Stimulated activated CD4-positive, alpha-beta T cell treated with anti-CD3 and anti-CD28 coated beads, TNF-alpha, amount 100 ng/mL, for 24 hours (primary cell): ENCODE measurements at regions not wholly inside any gene's neighbourhood (a gene's known extent, or its start where the extent isn't known, plus 50 kb on each side); places are given as distances from the start of the nearest gene placed in this dataset.
"Not testable (repeated sequence)": the region's sequence is repeated elsewhere in the genome, so short reads cannot be mapped to it uniquely, and the experiment has no call there.

Source experiments
- DNase-seq, 3 experiments: peaks; one replicate each; pipeline ENCODE4 v3.0.0-alpha.2; 2020; ENCODE audit warnings: low read depth in 3 of 3

DNA sequence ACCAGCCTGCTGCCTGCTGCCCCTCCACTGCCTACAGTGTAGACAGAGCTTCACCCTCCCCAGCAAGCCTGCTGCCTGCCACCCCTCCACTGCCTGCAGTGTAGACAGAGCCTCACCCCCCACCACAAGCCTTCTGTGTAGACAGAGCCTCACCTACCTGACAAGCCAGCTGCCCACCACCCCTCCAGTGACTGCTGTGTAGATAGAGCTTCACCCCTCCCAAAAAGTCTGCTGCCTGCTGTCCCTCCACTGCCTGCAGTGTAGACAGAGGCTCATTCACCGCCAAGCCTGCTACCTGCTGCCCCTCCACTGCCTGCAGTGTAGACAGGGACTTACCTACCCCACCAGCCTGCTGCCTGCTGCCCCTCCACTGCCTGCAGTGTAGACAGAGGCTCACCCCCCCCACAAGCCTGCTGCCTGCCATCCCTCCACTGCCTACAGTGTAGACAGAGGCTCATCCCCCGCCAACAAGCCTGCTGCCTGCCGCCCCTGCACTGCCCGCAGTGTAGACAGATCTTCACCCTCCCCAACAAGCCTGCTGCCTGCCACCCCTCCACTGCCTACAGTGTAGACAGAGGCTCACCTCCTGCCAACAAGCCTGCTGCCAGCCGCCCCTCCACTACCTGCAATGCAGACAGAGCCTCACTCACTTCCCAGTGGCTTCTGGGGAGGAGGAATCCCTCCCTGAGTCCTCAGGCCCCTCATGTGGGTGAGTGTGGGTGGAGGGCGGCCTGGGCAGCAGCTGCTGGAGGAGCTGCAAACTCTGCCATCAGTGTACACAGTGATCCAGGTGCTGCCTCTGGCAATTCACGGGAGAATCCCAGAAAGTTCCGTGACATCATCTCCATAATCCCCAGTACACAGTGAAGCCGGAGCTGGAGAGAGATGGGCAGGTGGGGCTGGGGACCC is 140.9 kb downstream of the DLL1 start:
- no peak for DNase-seq

DNA sequence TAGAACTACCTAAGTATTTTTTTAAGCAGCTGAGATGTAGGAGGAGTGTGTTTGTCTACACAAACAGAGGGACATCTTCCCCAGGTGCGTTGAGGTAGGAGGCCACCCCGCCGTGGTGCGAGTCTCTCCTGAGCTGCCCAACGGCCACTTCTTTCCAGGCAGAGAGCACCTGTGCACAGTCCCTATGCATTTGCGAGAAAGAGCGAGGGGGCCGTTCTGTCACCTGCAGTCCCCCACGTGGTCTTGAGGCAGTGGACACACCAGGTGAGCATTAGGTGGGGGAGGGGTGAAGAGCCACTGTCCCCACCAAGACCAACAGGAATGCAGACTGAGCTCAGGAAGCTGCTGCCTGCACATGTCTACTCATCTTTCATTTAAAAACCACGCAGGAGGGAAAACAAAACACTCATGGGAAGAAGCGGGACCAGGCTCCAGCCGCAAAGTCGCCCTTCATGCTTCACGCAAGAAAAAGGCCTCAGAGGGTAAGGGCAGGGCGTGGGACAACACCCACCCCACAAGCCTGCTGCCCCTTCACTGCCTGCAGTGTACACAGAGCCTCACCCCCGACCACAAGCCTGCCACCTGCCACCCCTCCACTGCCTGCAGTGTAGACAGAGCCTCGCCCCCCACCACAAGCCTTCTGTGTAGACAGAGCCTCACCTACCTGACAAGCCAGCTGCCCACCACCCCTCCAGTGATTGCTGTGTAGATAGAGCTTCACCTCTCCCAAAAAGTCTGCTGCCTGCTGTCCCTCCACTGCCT is 142.0 kb downstream of the DLL1 start:
- DNase-seq = no peak

DNA sequence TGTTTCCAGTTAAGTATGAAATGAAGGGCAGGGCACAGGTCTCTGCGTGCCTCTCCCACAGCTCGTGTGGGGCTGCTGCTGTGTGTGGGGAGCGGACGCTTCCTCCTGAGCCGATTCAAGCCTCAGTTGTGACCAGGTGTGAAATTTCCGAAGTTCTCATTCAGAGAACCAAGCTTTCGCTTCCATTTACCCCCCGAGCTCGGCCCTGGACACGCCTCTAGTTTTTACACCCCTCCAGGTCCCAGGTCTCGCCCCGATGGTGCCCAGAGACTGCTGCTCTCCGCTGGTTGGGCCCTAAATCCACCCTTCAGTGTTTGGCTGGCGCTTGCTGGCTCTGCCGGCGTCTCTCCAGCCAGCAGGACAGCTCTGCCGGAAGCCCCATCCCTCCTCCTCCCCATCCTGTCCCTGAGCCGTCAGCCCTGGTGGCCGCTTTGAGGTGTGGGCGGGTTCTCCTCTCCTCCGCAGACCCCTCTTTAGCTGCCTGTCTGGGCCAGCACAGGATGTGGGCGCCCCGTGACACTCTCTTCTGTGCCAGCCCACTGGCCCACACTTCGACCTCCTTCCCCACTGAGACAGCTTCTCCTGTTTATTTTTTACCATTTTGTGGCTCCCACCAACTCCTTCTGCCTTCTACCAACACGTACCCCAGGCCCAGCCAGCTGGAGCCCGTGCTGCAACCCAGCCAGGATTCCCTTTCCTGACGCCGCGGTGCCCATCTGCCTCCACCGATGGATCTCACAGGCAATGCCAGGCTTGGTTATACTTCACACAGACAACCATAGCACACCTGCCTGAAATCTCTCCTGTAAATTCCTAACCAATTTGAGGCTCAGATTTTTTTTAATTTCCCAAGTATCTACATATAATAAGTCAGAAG is 142.8 kb downstream of the DLL1 start:
- peak in 1 of 3 experiments; percentile 50 for DNase-seq

DNA sequence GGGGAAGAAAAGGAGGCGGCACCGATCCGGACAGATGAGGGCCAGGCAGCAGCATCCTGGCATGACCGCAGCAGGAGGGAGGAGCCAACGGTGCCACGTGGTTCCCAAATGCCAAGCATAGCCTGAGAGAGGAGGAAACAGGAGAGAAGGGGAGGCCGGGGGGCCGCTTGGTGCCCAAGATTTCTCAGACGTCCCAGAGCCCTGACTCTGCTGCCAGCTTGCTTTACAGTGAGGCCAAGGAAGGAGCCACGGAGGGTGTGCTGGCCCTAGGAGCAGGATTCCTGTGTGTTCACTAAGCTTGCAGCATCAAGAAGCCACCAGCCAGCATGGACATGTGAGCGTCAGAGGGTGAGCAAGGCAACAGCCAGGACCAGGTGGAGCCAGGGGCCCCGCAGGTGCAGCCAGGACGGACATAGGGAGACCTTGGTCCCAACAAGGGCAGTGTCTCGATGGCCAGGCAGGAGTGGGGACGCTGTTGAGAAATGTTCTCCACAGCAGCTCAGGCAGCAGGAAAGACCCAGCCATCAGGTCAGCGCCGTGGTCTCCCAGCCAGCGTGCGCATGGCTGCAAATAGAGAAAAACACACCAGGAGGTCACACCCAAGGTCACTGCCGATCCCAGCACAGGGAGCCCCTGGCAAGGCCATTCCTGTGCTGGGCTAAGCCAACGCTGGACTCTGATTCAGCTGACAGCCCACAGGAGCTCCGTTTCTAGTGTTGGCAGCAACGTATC is 143.7 kb downstream of the DLL1 start:
- DNase-seq = no peak

DNA sequence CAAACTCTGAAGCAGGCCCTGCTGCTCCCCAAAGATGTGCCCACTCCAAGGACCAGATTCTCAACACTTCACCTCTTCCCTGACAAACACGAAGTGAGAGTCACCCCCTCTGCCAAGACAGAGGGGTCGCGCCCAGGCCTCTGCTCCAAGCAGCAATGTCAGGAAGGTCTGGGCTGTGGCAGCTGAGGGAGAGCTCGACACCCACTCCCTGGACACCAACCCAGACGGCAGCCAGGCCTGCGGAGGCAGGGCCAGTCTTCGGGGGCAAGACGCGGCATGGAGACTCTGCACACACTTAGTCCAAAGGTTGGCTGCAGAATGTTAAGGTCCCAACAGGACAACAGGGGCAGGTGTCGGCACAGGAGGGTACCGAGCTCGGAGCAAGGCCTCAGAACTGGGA is 144.2 kb downstream of the DLL1 start:
- no peak for DNase-seq

DNA sequence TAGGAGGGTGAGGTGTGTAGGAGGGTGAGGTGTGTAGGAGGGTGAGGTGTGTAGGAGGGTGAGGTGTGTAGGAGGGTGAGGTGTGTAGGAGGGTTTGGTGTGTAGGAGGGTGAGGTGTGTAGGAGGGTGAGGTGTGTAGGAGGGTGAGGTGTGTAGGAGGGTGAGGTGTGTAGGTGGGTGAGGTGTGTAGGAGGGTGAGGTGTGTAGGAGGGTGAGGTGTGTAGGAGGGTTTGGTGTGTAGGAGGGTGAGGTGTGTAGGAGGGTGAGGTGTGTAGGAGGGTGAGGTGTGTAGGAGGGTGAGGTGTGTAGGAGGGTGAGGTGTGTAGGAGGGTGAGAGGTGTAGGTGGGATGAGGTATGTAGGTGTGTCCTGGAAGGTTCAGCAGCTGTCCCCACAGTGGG is 144.7 kb downstream of the DLL1 start:
- not testable (repeated sequence) for DNase-seq

DNA sequence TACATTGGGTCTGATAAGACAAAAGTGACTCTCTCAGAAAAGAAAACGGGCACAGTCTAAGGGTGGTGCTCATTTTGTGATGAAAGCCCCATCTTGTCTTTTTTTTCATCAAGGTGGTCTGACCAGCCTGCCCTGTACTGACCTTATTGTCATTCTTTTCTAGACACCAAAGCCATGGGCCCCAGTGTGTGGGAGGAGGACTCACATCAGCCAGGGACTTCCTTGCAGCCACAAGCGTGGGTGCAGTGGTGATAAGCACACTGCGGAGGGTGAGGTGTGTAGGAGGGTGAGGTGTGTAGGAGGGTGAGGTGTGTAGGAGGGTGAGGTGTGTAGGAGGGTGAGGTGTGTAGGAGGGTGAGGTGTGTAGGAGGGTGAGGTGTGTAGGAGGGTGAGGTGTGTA is 145.2 kb downstream of the DLL1 start:
- not testable (repeated sequence) for DNase-seq

DNA sequence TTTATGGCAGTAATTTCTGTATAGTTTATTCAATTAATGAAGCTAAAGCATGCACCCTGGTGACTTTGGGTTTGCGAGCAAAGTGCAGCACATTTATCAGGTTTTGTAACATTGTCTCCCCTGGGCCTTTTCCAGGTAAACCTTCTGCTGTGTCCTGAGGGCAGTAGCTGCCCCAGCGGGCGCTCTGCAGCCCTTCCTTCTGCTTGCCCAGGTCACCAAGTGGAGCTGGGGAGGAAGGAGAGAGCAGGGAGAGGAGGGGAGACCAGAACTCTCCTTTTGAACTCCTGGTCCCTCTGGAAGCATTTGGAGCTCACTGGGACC is 145.6 kb downstream of the DLL1 start:
- DNase-seq = no peak

DNA sequence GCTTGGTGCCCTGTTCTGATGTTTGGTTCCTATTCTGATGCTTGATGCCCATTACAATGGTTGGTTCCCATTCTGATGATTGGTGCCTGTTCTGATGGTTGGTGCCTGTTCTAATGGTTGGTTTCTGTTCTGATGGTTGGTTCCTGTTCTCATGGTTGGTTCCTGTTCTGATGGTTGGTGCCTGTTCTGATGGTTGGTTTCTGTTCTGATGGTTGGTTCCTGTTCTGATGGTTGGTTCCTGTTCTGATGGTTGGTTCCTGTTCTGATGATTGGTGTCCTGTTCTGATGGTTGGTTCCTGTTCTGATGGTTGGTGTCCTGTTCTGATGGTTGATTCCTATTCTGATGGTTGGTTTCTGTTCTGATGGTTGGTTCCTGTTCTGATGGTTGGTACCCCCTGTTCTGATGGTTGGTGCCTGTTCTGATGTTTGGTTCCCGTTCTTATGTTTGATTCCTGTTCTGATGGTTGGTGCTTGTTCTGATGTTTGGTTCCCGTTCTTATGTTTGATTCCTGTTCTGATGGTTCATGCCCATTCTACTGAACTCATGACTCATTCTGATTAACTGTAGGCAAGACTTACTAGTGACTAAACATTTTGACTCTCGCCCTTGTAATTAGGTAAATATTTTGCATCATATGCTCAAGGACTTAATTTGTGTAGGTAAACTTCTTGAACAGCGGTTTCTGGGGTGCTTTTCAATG is 146.2 kb downstream of the DLL1 start:
- DNase-seq = no peak

DNA sequence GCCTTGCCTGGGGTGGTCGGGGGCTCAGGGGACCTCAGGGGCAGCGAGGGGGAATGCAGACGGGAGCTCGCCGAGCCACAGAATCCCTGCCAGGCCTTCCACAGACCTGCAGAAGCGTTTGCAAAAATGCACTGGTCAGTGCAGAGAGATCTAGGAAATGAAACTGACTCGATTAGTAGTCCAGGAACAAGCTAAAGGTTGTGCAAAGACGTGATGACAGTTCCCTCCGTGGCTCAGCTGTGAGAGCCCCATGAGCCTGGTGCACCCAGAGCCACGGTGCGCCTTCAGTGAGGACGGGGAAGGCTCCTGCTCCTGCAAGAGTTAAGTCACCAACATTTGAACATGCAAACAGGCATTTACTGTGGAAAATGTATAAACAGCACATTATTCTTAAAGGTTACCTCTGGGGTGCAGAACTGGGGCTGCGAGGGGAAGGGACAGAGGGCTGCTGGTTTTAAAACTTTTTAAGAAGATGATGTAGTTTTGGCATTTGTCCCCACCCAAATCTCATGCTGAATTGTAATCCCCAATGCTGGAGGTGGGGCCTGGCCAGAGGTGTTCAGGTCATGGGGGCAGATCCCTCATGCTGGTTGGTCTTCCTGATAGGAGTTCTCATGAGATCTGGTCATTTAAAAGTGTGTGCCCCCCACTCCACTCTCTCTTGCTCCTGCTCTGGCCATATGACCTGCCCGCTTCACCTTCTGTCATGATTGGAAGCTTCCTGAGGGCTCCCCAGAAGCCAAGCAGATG is 147.3 kb downstream of the DLL1 start:
- no peak for DNase-seq

DNA sequence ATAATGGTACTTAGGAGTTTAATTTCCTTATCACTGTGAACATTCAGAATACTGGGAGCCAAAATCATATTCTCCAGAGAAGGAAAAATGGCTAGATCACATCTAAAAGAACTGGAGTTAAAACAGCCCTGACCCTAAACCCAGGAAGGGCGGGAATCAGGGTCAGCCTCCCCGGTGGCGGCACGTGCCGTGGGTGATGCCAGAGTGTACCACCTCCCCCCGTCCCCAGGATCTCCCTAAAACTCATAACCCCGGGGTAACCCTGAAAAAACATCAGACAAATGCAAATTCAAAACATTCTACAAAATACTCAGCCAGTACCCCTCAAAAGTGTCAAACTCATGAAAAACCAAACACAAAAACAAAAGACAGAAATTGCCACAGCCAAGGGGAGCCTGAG is 148.3 kb downstream of the DLL1 start:
- no peak for DNase-seq

DNA sequence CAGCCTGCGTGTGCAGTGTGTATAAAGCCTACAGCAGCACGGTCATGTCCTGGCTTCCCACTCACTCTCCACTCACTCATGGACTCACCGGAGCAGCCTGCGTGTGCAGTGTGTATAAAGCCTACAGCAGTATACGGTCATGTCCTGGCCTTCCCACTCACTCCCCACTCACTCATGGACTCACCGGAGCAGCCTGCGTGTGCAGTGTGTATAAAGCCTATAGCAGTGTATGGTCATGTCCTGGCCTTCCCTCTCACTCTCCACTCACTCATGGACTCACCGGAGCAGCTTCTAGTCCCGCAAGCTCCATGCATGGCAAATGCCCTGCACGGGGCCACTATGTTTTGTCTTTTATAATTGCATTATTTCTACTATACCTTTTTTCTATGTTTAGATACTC is 149.8 kb downstream of the DLL1 start:
- DNase-seq = not testable (repeated sequence)

DNA sequence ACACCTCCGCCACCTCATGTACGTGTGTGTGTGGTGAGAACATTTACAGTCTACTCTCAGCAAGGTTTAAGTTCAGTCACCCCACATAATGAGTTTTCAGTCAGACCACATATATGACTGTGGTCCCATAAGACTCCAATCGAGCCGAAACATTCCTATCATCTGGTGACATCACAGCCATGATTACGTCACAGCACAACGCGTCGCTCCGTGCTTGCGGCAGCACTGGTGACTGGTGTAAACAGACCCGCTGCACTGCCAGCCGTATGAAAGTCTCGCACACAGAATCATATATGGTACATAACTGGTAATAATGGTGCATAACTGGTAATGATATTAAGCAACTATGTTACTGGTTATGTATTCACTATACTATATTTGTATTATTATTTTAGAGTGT is 150.7 kb downstream of the DLL1 start:
- no peak for DNase-seq

DNA sequence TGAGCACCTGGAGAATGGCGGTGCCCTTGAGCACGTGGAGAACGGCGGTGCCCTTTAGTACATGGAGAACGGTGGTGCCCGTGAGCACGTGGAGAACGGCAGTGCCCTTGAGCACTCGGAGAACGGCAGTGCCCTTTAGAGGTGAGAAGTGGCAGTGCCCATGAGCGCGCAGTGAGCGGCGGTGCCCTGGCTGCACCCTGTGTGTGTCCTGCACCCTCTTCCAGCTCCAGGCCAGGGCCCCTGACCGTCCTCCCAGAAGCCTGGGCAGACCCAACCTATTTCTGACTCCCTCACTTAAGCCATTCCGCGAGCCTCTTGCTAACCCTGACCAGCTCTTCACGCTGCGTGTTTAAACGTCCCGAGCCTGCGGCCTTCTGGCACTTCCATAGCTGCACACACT is 151.3 kb downstream of the DLL1 start:
- no peak for DNase-seq

DNA sequence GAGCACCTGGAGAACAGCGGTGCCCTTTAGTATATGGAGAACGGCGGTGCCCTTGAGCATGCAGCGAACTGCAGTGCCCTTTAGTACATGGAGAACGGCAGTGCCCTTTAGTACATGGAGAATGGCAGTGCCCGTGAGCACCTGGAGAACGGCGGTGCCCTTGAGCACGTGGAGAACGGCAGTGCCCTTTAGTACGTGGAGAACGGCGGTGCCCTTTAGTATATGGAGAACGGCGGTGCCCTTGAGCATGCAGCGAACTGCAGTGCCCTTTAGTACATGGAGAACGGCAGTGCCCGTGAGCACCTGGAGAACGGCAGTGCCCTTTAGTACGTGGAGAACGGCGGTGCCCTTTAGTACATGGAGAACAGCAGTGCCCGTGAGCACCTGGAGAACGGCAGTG is 151.8 kb downstream of the DLL1 start:
- not testable (repeated sequence) for DNase-seq

DNA sequence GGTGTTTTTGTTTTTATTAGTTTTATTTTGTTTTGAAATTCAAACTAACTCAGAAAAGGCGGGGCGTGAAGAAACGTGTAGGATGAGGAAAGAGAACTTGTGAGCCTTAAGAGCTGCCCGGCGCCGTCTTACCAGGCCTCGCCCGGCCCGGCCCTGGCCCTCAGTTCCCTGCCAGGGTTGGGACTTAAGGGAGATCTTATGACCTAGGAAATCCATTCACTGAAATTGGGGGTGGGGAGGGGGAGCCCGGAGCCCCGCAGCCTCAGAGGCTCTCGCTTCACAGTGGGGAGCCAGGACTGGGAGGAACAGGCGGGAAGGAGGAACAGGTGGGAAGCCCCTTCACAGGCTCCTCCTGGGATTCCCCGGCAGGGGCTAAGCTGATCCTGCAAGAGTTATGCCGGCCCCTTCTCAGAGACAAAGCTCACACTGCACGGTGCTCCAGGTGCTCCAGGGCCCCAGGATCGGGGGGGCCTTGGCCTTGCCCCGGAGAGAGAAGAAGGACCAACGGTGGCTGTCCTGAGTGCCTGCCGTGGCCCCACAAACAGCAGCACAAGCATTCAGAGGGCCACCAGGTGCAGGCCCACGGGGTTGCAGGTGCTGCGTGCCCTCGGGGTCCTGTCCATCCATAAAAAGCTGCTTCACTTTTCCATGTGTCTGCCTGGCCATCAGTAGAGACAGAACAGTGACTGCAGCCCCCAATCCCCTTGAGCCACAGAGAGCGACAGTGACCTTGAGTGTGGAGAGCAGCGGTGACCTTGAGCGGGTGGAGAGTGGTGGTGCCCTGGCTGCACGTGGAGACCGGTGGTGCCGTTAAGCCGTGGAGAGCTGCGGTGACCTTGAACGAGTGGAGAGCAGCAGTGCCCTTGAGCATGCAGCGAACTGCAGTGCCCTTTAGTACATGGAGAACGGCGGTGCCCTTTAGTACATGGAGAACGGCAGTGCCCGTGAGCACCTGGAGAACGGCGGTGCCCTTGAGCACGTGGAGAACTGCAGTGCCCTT is 152.7 kb downstream of the DLL1 start:
- no peak for DNase-seq

DNA sequence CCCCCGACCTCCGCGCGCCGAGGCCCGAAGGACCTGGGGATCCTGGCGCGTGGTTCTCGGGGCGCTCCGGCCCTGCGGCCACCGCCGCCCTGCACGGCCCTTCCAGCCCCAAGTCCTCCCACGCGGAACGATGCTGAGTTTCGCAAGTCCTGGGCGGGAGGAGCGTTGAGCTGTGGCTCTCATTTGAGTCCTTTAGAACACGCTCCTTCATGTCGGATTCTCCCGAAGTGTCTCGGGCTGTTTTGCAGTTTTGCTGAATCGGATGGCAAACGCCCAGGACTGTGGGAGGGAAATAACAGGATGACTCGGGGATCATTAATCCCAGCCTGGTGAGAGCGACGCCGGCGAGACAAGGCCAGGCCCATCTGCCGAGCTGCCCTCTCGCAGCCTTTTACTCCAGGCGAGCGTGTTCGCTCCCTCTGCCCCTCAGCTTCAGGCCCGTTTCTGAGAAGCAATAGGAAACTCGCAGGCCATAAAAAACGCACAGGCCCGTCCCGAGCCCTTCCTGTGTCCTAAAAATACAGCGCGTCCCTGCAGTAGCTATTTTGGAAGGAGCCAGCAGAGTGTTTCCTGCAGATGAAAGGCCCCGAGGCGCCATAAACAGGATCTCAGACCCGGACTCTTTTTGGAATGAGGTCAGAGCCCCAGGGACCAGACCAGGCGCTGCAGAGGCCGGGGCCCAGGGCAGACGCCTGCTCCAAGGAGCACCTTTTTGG is 153.5 kb downstream of the DLL1 start:
- DNase-seq = no peak

DNA sequence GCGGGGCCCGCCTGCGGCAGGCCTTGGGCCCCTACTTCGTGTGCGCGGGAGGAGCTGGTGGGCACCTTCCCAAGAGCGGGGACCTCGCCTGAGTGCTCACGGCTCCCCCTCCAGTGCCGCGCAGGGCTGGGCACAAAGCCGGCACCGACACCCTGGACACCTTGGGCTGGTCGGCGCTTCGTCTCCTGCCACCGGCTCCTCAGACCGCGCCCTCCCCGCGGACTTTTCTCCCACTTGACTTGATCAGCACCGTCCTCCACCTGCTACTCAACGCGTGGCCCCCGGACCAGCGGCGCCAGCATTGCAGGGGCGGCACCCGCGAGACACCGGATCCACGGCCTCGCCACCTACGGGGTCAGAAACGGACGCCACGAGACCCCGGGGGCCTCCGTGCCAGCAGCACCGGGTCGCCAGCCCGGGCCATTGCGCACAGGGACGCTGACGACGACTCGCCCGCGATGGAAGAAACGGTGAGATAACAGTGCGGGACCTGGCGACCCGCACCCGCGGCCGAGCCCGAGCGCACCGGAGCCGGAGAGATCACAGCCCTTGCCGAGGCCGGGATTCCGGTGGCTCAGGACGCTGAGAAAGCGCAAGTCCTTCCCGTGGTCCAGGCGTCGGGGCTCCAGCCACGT is 154.2 kb downstream of the DLL1 start:
- DNase-seq = no peak
